Keratinocyte (primary cell): ENCODE measurements at regions not wholly inside any gene's neighbourhood (a gene's known extent, or its start where the extent isn't known, plus 50 kb on each side); places are given as distances from the start of the nearest gene placed in this dataset.
"Not testable (repeated sequence)": the region's sequence is repeated elsewhere in the genome, so short reads cannot be mapped to it uniquely, and the experiment has no call there.

ENCODE experiments used
- CTCF ChIP-seq, 3 experiments: IDR thresholded peaks in 1 of 3; conservative IDR thresholded peaks in 1 of 3; optimal IDR thresholded peaks in 1 of 3; 2 replicates in 2 of 3; 3 replicates in 1 of 3; pipeline versions ENCODE3 to v1.5.1; 2011; ENCODE audit warnings: low read length in 3 of 3, mild to moderate bottlenecking in 3 of 3, moderate library complexity in 2 of 3, control low read depth in 1 of 3, inconsistent platforms in 1 of 3; ENCODE audit not compliant: insufficient read depth in 2 of 3; ENCODE audit errors: extremely low read depth in 1 of 3
- EZH2 ChIP-seq: IDR thresholded peaks from one replicate; pipeline ENCODE4 v1.6.1; 2012; ENCODE audit warnings: inconsistent platforms, mild to moderate bottlenecking, low read length, moderate library complexity

DNA sequence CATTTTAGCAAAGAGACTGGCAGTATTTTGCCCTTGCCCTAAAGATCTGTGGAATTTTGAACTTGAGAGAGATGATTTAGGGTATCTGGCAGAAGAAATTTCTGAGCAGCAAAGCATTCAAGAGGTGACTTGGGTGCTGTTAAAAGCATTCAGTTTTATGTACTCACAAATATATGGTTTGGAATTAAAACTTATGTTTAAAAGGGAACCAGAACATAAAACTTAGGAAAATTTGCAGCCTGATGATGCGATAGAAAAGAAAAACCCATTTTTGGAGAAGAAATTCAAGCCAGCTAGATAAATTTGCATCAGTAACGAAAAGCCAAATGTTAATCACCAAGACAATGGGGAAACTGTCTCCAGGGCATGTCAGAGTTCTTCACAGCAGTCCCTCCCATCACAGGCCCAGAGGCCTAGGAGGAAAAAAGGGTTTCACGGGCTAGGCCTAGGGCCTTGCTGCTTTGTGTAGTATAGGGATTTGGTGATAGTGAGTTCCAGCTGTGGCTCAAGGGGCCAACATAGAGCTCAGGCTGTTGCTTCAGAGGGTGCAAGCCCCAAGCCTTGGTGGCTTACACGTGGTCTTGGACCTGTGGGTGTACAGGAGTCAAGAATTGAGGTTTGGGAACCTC, 104.4 kb downstream of the ASB1 start:
- not testable (repeated sequence) for TF ChIP-seq EZH2; CTCF (optimal IDR thresholded peaks at IDR 0.05 in 1 of 3, IDR thresholded peaks at IDR 0.05 in 1 of 3, conservative IDR thresholded peaks at IDR 0.05 in 1 of 3; ENCODE audit: extremely low read depth in 1 of 3, insufficient read depth in 2 of 3, low read length in 3 of 3)
